B cell (primary cell): ENCODE measurements at regions not wholly inside any gene's neighbourhood (a gene's known extent, or its start where the extent isn't known, plus 50 kb on each side); places are given as distances from the start of the nearest gene placed in this dataset.
"Not testable (repeated sequence)": the region's sequence is repeated elsewhere in the genome, so short reads cannot be mapped to it uniquely, and the experiment has no call there.

Source experiments
- ATAC-seq: fragments of 200-7000 bp; cut with Tn5 transposase; one replicate; pipeline ENCODE4 v1.10.0; 2021; ENCODE audit warnings: low read depth, mild to moderate bottlenecking, moderate number of reproducible peaks, moderate library complexity
- CTCF ChIA-PET: fragments of 350-600 bp; sonication (Branson Sonifier 250); formaldehyde crosslinking; loops from one replicate; lab custom pipeline; 2021; ENCODE audit warnings: antibody characterized with exemption, inconsistent platforms; lab: Charles Lee
- POLR2A ChIA-PET: fragments of 350-600 bp; sonication (Branson Sonifier 250); formaldehyde crosslinking; loops from one replicate; lab custom pipeline; 2021; ENCODE audit warnings: antibody characterized with exemption; lab: Charles Lee
- DNase-seq: peaks from one replicate; pipeline ENCODE4 v3.0.0; 2013
- H2AFZ ChIP-seq: 2 replicates; pipeline ENCODE4 v1.6.1; 2012; ENCODE audit warnings: mild to moderate bottlenecking, low read depth, low read length; ENCODE audit not compliant: insufficient read depth, poor library complexity, severe bottlenecking
- H3K27ac ChIP-seq, 2 donors: 1 replicate in 1 of 2; 2 replicates in 1 of 2; pipeline ENCODE4 v1.5.1; 2012 to 2013; ENCODE audit warnings: low read length in 2 of 2, mild to moderate bottlenecking in 2 of 2, moderate library complexity in 1 of 2
- H3K27me3 ChIP-seq, 4 experiments: fragments of 200-600 bp in 1 of 4; sonication (generic) in 1 of 4; replicated peaks in 1 of 4; 1 replicate in 2 of 4; 2 replicates in 2 of 4; pipeline versions ENCODE4 v1.6.1 to v1.7.0; 2013 to 2016; ENCODE audit warnings: low read length in 3 of 4, mild to moderate bottlenecking in 2 of 4, mixed read lengths in 1 of 4, moderate library complexity in 1 of 4; ENCODE audit not compliant: insufficient read depth in 4 of 4, control insufficient read depth in 3 of 4; ENCODE audit errors: control extremely low read depth in 1 of 4
- H3K36me3 ChIP-seq, 2 experiments: replicated peaks in 1 of 2; 1 replicate in 1 of 2; 2 replicates in 1 of 2; pipeline versions ENCODE4 v1.6.1 to v1.7.1; 2013; ENCODE audit warnings: low read length in 1 of 2; ENCODE audit not compliant: insufficient read depth in 2 of 2, control insufficient read depth in 1 of 2; ENCODE audit errors: control extremely low read depth in 1 of 2, extremely low read depth in 1 of 2
- H3K4me1 ChIP-seq, 2 donors: fragments of 200-600 bp in 1 of 2; sonication (generic) in 1 of 2; 1 replicate in 1 of 2; 2 replicates in 1 of 2; pipeline versions ENCODE4 v1.5.1 to v1.6.1; 2013 to 2017; ENCODE audit warnings: low read length in 2 of 2; ENCODE audit not compliant: control insufficient read depth in 2 of 2, insufficient read depth in 2 of 2
- H3K4me2 ChIP-seq: replicated peaks from 2 replicates; pipeline ENCODE3; 2012; ENCODE audit warnings: mild to moderate bottlenecking, low read depth, low read length; ENCODE audit not compliant: poor library complexity, severe bottlenecking
- H3K4me3 ChIP-seq, 5 experiments: fragments of 200-600 bp in 1 of 5; sonication (generic) in 1 of 5; 1 replicate in 3 of 5; 2 replicates in 2 of 5; pipeline versions ENCODE4 v1.5.1 to v1.7.0; 2011 to 2016; ENCODE audit warnings: low read length in 4 of 5, mild to moderate bottlenecking in 4 of 5, low read depth in 2 of 5, control low read depth in 1 of 5, moderate library complexity in 1 of 5; ENCODE audit not compliant: insufficient read depth in 1 of 5; ENCODE audit errors: control extremely low read depth in 1 of 5, extremely low read depth in 1 of 5
- H3K79me2 ChIP-seq: fragments of 200-600 bp; sonication (generic); one replicate; pipeline ENCODE4 v1.6.0; 2016; ENCODE audit warnings: low read length; ENCODE audit not compliant: control insufficient read depth, insufficient read depth
- H3K9ac ChIP-seq: fragments of 200-600 bp; sonication (generic); 2 replicates; pipeline ENCODE4 v1.6.1; 2017; ENCODE audit warnings: mild to moderate bottlenecking, low read length, moderate library complexity
- H3K9me3 ChIP-seq, 3 donors: one replicate each; pipeline versions ENCODE4 v1.6.1 to v1.7.1; 2013; ENCODE audit warnings: low read length in 2 of 3; ENCODE audit not compliant: control insufficient read depth in 2 of 3, insufficient read depth in 1 of 3; ENCODE audit errors: control extremely low read depth in 1 of 3
- H4K20me1 ChIP-seq: 2 replicates; pipeline ENCODE4 v1.6.0; 2012; ENCODE audit warnings: mild to moderate bottlenecking, low read length; ENCODE audit not compliant: insufficient read depth, control insufficient read depth, poor library complexity, severe bottlenecking
- H3K27ac Mint-ChIP-seq: one replicate; pipeline ENCODE4 v1.8.0; 2021; ENCODE audit warnings: mixed read lengths
- H3K27me3 Mint-ChIP-seq: one replicate; pipeline ENCODE4 v1.8.0; 2021; ENCODE audit warnings: mixed read lengths
- H3K4me1 Mint-ChIP-seq: one replicate; pipeline ENCODE4 v1.8.0; 2021; ENCODE audit warnings: mixed read lengths
- H3K4me3 Mint-ChIP-seq: one replicate; pipeline ENCODE4 v1.8.0; 2021; ENCODE audit warnings: mixed read lengths
- H3K9me3 Mint-ChIP-seq: one replicate; pipeline ENCODE4 v1.8.0; 2022; ENCODE audit warnings: mixed read lengths; ENCODE audit not compliant: insufficient read depth
- WGBS: methylation state at CpG from one replicate; pipeline ENCODE4 v1.1.5; 2013; ENCODE audit warnings: missing lambda C conversion rate; ENCODE audit not compliant: insufficient coverage; 5-methylcytosine and 5-hydroxymethylcytosine counted together
- intact Hi-C: fragments of 100-400 bp; cut with micrococcal nuclease; formaldehyde crosslinking; loops from one replicate; pipeline ENCODE4 v1.10.0; 2022

GRCh38 chr16:29222615-29223014, 183.9 kb downstream of the NPIPB11 start:
- H3K4me3 ChIP-seq, H3K4me3 Mint-ChIP-seq, H4K20me1 ChIP-seq, H3K27me3 Mint-ChIP-seq, H3K4me2 ChIP-seq, H3K4me1 Mint-ChIP-seq, H3K79me2 ChIP-seq, H3K9me3 Mint-ChIP-seq, H2AFZ ChIP-seq, intact Hi-C loops, H3K36me3 ChIP-seq, H3K4me1 ChIP-seq, DNase-seq, H3K27ac Mint-ChIP-seq, ATAC-seq, CTCF ChIA-PET, H3K27ac ChIP-seq, H3K9ac ChIP-seq, POLR2A ChIA-PET, H3K27me3 ChIP-seq: not testable (repeated sequence)
- WGBS = 100% methylated on average over 2 of the region's 7 CpGs
- H3K9me3 ChIP-seq = peaks cover 0 to 11% (median 0%) of the 10 kb centered on the region in 3 donors

GRCh38 chr16:29222008-29222407, 184.5 kb downstream of the NPIPB11 start:
- H3K4me2 ChIP-seq, ATAC-seq, H3K4me1 Mint-ChIP-seq, DNase-seq, H3K27me3 ChIP-seq, H3K27ac Mint-ChIP-seq, CTCF ChIA-PET, H3K27me3 Mint-ChIP-seq, H2AFZ ChIP-seq, H4K20me1 ChIP-seq, H3K4me3 ChIP-seq, intact Hi-C loops, H3K4me1 ChIP-seq, H3K36me3 ChIP-seq, H3K4me3 Mint-ChIP-seq, POLR2A ChIA-PET, H3K9me3 Mint-ChIP-seq, H3K27ac ChIP-seq, H3K9ac ChIP-seq, H3K79me2 ChIP-seq: not testable (repeated sequence)
- peaks cover 0 to 11% (median 0%) of the 10 kb centered on the region in 3 donors for H3K9me3 ChIP-seq
- whole genome bisulfite sequencing = 85% methylated on average over 2 of the region's 8 CpGs

- ATAC-seq, intact Hi-C loops, H3K9ac ChIP-seq, H3K27me3 ChIP-seq, H3K79me2 ChIP-seq, H3K4me1 Mint-ChIP-seq, H2AFZ ChIP-seq, POLR2A ChIA-PET, DNase-seq, H4K20me1 ChIP-seq, H3K36me3 ChIP-seq, H3K27ac ChIP-seq, H3K27me3 Mint-ChIP-seq, CTCF ChIA-PET, H3K4me3 Mint-ChIP-seq, H3K4me2 ChIP-seq, H3K4me1 ChIP-seq, H3K9me3 Mint-ChIP-seq, H3K4me3 ChIP-seq, H3K27ac Mint-ChIP-seq: not testable (repeated sequence)
- peaks cover 0 to 11% (median 0%) of the 10 kb centered on the region in 3 donors for H3K9me3 ChIP-seq
- WGBS = 98% methylated on average over 7 of the region's 10 CpGs
Measured at GRCh38 chr16:29221281-29221955, 185.1 kb downstream of the NPIPB11 start.

- H3K27me3 Mint-ChIP-seq, H3K4me1 ChIP-seq, H3K27ac ChIP-seq, H3K79me2 ChIP-seq, H3K27me3 ChIP-seq, intact Hi-C loops, DNase-seq, CTCF ChIA-PET, H4K20me1 ChIP-seq, POLR2A ChIA-PET, H3K9ac ChIP-seq, H2AFZ ChIP-seq, H3K4me1 Mint-ChIP-seq, H3K4me3 Mint-ChIP-seq, ATAC-seq, H3K36me3 ChIP-seq, H3K9me3 Mint-ChIP-seq, H3K27ac Mint-ChIP-seq, H3K4me2 ChIP-seq, H3K4me3 ChIP-seq: not testable (repeated sequence)
- H3K9me3 ChIP-seq = peaks cover 0 to 11% (median 0%) of the 10 kb centered on the region in 3 donors
- WGBS = 95% methylated on average over 17 of the region's 36 CpGs
Measured at GRCh38 chr16:29220647-29221191, 185.8 kb downstream of the NPIPB11 start.
